Adipocyte (in vitro differentiated cells): ENCODE measurements at regions not wholly inside any gene's neighbourhood (a gene's known extent, or its start where the extent isn't known, plus 50 kb on each side); places are given as distances from the start of the nearest gene placed in this dataset.

ENCODE experiments used
- DNase-seq: peaks from one replicate; pipeline ENCODE4 v3.0.0-alpha.2; 2015; ENCODE audit warnings: low read depth
- H3K27me3 ChIP-seq: replicated peaks from 2 replicates; pipeline ENCODE4 v1.7.0; 2013; ENCODE audit warnings: mild to moderate bottlenecking, low read length, moderate library complexity; ENCODE audit not compliant: control insufficient read depth, insufficient read depth
- H3K36me3 ChIP-seq: 2 replicates; pipeline ENCODE4 v1.7.0; 2013; ENCODE audit warnings: low read length, mild to moderate bottlenecking, moderate library complexity; ENCODE audit not compliant: control insufficient read depth, insufficient read depth, severe bottlenecking
- H3K4me1 ChIP-seq: 2 replicates; pipeline ENCODE4 v1.7.0; 2013; ENCODE audit warnings: mild to moderate bottlenecking, low read length, moderate library complexity; ENCODE audit not compliant: control insufficient read depth, insufficient read depth
- H3K4me3 ChIP-seq: 2 replicates; pipeline ENCODE4 v1.7.0; 2013; ENCODE audit warnings: mild to moderate bottlenecking, low read length, moderate library complexity
- H3K9ac ChIP-seq: 2 replicates; pipeline ENCODE4 v1.7.0; 2013; ENCODE audit warnings: mild to moderate bottlenecking, low read length, moderate library complexity
- H3K9me3 ChIP-seq: 2 replicates; pipeline ENCODE4 v1.7.0; 2013; ENCODE audit warnings: mild to moderate bottlenecking, low read length, moderate library complexity; ENCODE audit not compliant: control insufficient read depth

DNA sequence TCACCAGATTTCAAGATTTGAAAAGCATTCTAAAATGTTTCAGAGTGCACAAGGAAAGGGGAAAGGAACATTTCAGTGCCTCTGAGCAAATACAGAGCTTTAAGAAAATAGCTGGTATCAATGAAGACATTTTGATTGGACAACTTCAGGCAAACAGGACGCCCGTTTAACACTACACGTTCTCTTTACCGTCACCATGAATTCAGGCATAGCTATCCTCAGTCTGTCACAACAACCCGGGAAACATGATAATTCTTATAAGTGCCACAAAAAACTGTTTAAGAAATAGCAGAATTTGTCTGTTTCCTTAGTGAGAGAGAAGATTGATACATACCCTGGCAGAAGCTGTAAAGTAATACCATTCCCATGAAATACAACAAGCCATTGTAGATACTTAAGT lies 392.4 kb upstream of the PDE4D start:
- no peak for DNase-seq
- Histone ChIP-seq H3K36me3 (no peaks in the 10 kb centered on the region), H3K9me3 (no peaks in the 10 kb centered on the region), H3K4me1 (no peaks in the 10 kb centered on the region), H3K27me3 (no peaks in the 10 kb centered on the region), H3K4me3 (no peak overlapping the region), H3K9ac (no peak overlapping the region)

DNA sequence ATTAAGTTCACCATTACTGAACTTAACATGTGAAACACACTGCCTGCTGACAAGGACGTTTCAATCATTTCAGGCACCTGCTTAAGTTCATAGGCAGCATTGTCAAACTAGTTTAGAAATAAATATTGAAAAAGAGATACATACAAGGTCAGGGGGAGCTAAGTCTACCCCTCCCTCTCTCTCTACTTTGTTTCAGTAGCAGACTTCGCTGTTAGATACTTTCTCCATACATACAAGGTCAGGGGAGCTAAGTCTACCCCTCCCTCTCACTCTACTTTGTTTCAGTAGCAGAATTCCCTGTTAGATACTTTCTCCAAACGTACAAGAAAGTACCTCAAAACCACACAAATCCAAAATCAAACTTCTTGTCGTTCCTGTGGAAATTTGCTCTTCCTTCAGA lies 387.4 kb upstream of the PDE4D start:
- DNase-seq: no peak
- Histone ChIP-seq H3K27me3 (no peaks in the 10 kb centered on the region), H3K9me3 (no peaks in the 10 kb centered on the region), H3K4me3 (no peak overlapping the region), H3K4me1 (no peaks in the 10 kb centered on the region), H3K9ac (no peak overlapping the region), H3K36me3 (no peaks in the 10 kb centered on the region)

DNA sequence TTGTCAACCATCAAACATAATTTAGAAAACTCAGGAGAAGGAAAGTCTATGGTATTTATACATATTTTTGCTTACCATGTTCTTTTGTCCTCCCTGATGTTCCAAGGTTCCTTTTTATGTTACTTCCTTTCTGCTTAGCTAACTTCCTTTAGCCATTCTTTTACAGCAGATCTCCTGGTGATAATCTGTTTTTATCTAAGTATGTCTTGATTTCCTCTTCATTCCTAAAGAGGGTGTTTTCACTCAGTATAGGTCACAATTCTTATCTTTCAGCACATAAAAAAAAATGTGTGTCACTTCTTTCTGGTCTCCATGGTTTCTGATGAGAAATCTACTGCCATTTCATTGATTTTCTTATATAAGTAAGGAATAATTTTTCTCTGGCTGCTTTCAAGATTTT lies 384.4 kb upstream of the PDE4D start:
- Histone ChIP-seq H3K4me1 (no peaks in the 10 kb centered on the region), H3K27me3 (no peaks in the 10 kb centered on the region), H3K9me3 (no peaks in the 10 kb centered on the region), H3K36me3 (no peaks in the 10 kb centered on the region), H3K9ac (no peak overlapping the region), H3K4me3 (no peak overlapping the region)
- DNase-seq: no peak

DNA sequence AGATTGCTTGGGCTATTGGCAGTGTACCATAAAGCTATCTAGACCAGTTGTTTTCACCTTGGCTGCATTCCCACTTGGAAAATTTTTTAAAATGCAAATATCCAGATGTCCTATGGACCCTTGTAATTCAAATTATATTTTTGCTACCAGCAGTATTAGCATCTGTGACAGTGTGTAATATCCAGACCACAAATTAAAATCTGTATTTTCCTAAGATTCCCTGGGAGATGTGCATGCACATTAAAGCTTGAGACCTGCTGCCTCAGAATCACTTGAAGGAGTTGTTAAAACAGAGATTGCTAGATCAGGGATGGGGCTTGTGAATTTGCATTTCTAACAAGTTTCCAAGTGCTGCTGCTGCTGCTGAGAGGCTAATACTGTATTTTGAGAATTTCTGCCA lies 381.2 kb upstream of the PDE4D start:
- no peaks in the 10 kb centered on the region for H3K36me3 ChIP-seq
- H3K4me3 ChIP-seq: no peak overlapping the region
- H3K4me1 ChIP-seq: no peaks in the 10 kb centered on the region
- H3K27me3 ChIP-seq: no peaks in the 10 kb centered on the region
- no peaks in the 10 kb centered on the region for H3K9me3 ChIP-seq
- no peak for DNase-seq
- no peak overlapping the region for H3K9ac ChIP-seq

DNA sequence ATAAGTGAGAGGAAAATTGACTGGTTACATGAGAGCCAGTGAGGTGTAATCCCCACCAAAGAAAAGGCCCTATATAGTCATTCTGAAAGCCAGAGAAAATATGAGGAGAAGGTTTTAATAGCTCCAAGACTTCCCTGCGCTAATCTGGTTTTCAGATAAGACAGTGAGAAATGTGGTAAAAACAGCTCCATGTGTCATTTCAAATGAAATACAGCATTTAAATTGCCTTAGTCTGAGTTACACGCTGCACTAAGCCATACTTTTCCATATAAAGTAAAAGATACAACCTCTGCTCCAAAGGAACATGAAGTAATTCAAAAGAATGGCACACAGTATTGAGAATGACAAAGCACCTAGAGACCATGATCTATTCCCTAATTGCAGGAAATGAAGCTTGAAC lies 378.0 kb upstream of the PDE4D start:
- no peak for DNase-seq
- no peak overlapping the region for H3K9ac ChIP-seq
- no peaks in the 10 kb centered on the region for H3K36me3 ChIP-seq
- no peaks in the 10 kb centered on the region for H3K9me3 ChIP-seq
- peaks cover 11% of the 10 kb centered on the region for H3K27me3 ChIP-seq
- H3K4me1 ChIP-seq: no peaks in the 10 kb centered on the region
- H3K4me3 ChIP-seq: no peak overlapping the region

DNA sequence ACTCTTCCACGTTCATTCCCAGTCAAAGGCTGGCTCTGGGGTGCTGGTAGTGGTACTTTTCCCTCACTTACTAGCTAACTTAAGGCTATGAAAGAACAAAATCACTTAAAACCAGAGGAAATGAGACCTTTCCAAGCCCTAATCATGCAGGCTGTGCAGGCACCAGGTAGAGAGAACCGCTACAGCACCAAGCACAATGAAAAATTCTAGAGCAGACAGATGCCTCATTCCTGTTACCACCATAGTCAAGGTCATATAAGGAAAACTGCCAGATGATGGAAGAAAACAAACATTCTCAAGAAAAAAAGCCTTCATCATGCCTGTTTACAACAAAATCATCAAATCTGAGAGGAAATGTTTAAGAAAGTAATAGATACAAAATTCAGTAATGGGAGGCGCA lies 374.4 kb upstream of the PDE4D start:
- Histone ChIP-seq H3K4me1 (no peaks in the 10 kb centered on the region), H3K9me3 (no peaks in the 10 kb centered on the region), H3K4me3 (no peak overlapping the region), H3K36me3 (no peaks in the 10 kb centered on the region), H3K27me3 (peaks cover 13% of the 10 kb centered on the region), H3K9ac (no peak overlapping the region)
- DNase-seq: no peak

DNA sequence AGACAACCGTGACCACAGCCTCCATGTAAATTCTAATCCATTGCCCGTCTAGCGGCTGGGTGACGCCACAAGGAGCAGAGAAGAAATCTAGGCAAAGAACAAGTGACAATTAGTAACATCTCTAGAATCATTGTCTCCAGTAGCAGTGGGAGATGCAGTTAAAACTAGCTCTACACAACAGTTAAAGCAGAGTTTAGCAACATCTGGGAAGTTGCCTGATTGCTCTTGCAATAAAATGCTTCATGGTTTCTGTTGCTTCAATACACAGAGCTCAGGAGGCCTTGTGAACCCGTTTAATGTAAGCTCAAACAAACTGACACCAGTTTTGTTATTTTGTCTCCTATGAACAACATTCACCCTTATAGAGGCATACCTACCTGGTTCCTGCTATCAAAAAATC lies 369.8 kb upstream of the PDE4D start:
- Histone ChIP-seq H3K36me3 (no peaks in the 10 kb centered on the region), H3K4me3 (no peak overlapping the region), H3K9me3 (no peaks in the 10 kb centered on the region), H3K4me1 (no peaks in the 10 kb centered on the region), H3K9ac (no peak overlapping the region), H3K27me3 (peaks cover 13% of the 10 kb centered on the region)
- no peak for DNase-seq

DNA sequence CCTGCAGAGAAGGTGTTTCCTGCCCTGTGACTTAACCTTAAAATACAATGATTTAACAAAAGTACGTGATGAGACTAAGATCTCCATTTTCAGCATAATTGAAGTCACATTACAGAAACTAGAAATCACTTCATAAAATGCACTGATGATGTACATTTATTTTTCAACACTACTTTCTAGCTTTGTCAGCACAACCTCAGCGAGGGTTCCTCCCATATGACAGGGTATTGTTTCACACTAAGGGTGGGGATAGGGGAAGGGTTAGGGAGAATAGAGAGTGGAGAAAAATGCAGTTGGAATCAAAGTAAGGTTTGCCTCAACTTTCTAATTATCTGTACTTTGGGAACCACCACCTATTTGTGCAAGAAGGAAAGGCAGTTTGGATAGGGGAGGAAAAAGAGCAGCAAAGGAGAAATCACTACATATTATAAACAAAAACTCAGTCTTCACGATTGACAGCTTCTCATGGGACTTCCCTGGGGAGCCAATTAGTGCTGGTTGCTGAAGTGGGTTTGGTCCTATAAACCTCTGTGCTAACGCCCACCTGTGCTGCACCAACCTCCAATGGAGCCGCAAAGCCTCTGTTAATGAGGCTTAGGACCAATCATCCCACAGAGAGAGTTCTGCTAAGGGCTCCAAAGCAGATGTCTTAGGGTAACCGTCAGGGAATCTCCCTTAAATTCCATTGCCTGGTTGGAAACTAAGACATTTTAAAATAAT lies 369.2 kb upstream of the PDE4D start:
- Histone ChIP-seq H3K36me3 (no peaks in the 10 kb centered on the region), H3K27me3 (peaks cover 10% of the 10 kb centered on the region)

DNA sequence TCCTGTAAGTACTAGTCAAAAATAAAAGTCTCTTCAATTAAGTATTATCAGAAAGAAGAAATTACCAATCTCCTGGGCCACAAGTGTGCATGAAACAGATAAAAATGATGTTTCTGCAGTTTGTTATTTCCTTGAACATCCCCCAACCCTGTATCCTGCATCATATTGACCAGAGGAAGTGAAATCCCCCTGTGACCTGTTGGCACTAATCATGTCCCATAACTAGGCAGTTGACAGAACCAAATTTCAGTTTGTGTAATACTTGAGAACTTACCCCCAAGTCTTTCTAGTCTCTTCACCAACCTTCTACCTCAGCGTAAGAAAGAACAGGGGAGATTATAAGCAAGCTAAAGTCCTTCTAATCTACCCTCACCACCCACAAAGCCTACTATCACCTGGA lies 368.2 kb upstream of the PDE4D start:
- H3K36me3 ChIP-seq: no peaks in the 10 kb centered on the region
- H3K4me1 ChIP-seq: peaks cover 4% of the 10 kb centered on the region
- H3K9me3 ChIP-seq: no peaks in the 10 kb centered on the region
- no peak overlapping the region for H3K9ac ChIP-seq
- DNase-seq: no peak
- no peak overlapping the region for H3K4me3 ChIP-seq
- peaks cover 4% of the 10 kb centered on the region for H3K27me3 ChIP-seq

More for the DNA sequence above, 369.2 kb upstream of the PDE4D start:
- Histone ChIP-seq H3K9me3 (no peaks in the 10 kb centered on the region), H3K9ac (no peak overlapping the region), H3K4me1 (peaks cover under 1% of the 10 kb centered on the region), H3K4me3 (no peak overlapping the region)
- DNase-seq: no peak

DNA sequence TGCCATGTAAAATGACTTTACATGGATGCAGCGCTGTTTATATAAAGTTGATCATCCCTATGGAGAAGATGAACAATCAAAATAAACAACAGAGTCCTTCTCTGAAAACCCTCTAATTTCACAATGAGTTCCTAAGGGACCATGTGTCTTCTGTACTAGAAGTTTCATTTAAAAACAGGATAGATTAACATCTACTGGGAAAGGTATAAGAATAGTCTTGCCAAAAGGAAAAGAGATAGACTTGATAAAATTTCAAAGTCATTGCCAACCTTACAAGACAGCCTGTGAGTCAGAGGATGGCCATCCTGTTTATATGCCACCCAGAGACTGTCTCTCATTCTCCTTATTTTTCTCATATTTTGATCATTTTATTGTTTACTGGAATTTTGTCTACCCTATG lies 367.1 kb upstream of the PDE4D start:
- Histone ChIP-seq H3K27me3 (no peaks in the 10 kb centered on the region), H3K9ac (no peak overlapping the region)

DNA sequence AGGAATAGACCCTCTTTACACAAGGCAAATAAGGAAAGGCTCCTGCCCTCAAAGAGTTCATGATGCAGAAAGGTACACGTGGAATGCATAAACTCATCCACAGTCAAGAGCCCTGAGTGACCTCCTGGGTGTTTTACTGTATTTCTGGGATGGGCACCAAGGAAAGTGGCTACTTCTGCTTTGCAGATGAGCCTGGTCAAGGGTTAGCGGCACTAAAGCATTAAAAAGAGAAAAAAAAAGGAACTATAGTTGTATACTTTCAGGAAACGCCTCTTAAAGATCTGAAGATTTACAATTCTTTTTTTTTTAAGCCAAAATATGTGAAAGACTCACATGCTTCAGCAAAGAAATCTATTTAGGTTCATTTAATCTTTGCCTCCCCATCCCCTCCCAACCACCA lies 366.2 kb upstream of the PDE4D start:
- Histone ChIP-seq H3K4me3 (no peak overlapping the region), H3K9ac (no peak overlapping the region), H3K27me3 (no peaks in the 10 kb centered on the region), H3K4me1 (peaks cover 4% of the 10 kb centered on the region), H3K36me3 (no peaks in the 10 kb centered on the region), H3K9me3 (no peaks in the 10 kb centered on the region)
- DNase-seq: no peak

More for the DNA sequence above, 367.1 kb upstream of the PDE4D start:
- peaks cover 4% of the 10 kb centered on the region for H3K4me1 ChIP-seq
- DNase-seq: no peak
- H3K36me3 ChIP-seq: no peaks in the 10 kb centered on the region
- H3K9me3 ChIP-seq: no peaks in the 10 kb centered on the region
- H3K4me3 ChIP-seq: no peak overlapping the region
